Stomach (tissue), 8 donors: ENCODE measurements at regions not wholly inside any gene's neighbourhood (a gene's known extent, or its start where the extent isn't known, plus 50 kb on each side); places are given as distances from the start of the nearest gene placed in this dataset.
A peak's percentile ranks its signal among the peaks of the same experiment; 100 is the strongest.

ENCODE experiments used
- DNase-seq, 2 donors: peaks; one replicate each; pipeline versions ENCODE4 v3.0.0 to v3.0.0-alpha.2; 2013 to 2019
- H3K27ac ChIP-seq, 5 donors: fragments of 200-600 bp in 4 of 5; sonication (generic) in 4 of 5; one replicate each; pipeline ENCODE4 v1.5.1; 2013 to 2019; ENCODE audit warnings: mild to moderate bottlenecking in 1 of 5, moderate library complexity in 1 of 5
- H3K27me3 ChIP-seq, 3 donors: fragments of 200-600 bp; sonication (generic); one replicate each; pipeline ENCODE4 v1.5.1; 2017 to 2019; ENCODE audit warnings: mixed run types in 1 of 3
- H3K36me3 ChIP-seq, 4 donors: fragments of 200-600 bp; sonication (generic); 1 replicate in 3 of 4; 2 replicates in 1 of 4; pipeline ENCODE4 v1.5.1; 2016 to 2019
- H3K4me1 ChIP-seq, 4 donors: fragments of 200-600 bp; sonication (generic); one replicate each; pipeline ENCODE4 v1.5.1; 2016 to 2019
- H3K4me3 ChIP-seq, 4 donors: fragments of 200-600 bp; sonication (generic) in 3 of 4; one replicate each; pipeline ENCODE4 v1.5.1; 2016 to 2019; ENCODE audit warnings: mild to moderate bottlenecking in 1 of 4
- H3K9me3 ChIP-seq, 4 donors: fragments of 200-600 bp; sonication (generic); one replicate each; pipeline ENCODE4 v1.5.1; 2016 to 2019
- EP300 ChIP-seq: sonication (generic); formaldehyde crosslinking; IDR thresholded peaks from one replicate; pipeline ENCODE4 v1.6.1; 2017; ENCODE audit warnings: antibody characterized with exemption
- POLR2A ChIP-seq, 4 donors: fragments of 450-650 bp; IDR thresholded peaks; one replicate each; pipeline ENCODE4 v1.6.1; 2016; ENCODE audit warnings: antibody characterized with exemption in 4 of 4, control low read depth in 2 of 4, mild to moderate bottlenecking in 1 of 4, moderate library complexity in 1 of 4
- POLR2AphosphoS5 ChIP-seq, 3 donors: sonication (generic); formaldehyde crosslinking; IDR thresholded peaks; one replicate each; pipeline ENCODE4 v1.6.1; 2016; ENCODE audit warnings: antibody characterized with exemption in 3 of 3
- WGBS, 5 donors: extraction: QIAGEN DNeasy Blood & Tissue Kit in 3 of 5; methylation state at CpG; one replicate each; pipeline versions ENCODE4 v1.1.5 to v1.1.7; 2013 to 2018; 5-methylcytosine and 5-hydroxymethylcytosine counted together
- intact Hi-C: fragments of 100-400 bp; cut with DNase I; formaldehyde crosslinking; loops from one replicate; pipeline ENCODE4 v1.15.1; 2023; ENCODE audit warnings: low total_unique reads
- TF ChIP-seq, protein P1 (sequence below), 7 experiments: fragments of 450-650 bp in 4 of 7; fragments of 200-600 bp in 3 of 7; sonication (generic) in 3 of 7; IDR thresholded peaks; one replicate each; pipeline ENCODE4 v1.5.1; 2016 to 2019; ENCODE audit warnings: antibody characterized with exemption in 7 of 7, control low read depth in 2 of 7, mild to moderate bottlenecking in 1 of 7
- donor health status: healthy with polysubstance abuse.
- donor health status: Bipolar disorder and iron deficiency.
- donor health status: healthy.

- H3K27me3 ChIP-seq: no peaks in the 10 kb centered on the region
- TF ChIP-seq POLR2AphosphoS5 (IDR thresholded peaks at IDR 0.05): no peak
- TF ChIP-seq, protein P1, sequence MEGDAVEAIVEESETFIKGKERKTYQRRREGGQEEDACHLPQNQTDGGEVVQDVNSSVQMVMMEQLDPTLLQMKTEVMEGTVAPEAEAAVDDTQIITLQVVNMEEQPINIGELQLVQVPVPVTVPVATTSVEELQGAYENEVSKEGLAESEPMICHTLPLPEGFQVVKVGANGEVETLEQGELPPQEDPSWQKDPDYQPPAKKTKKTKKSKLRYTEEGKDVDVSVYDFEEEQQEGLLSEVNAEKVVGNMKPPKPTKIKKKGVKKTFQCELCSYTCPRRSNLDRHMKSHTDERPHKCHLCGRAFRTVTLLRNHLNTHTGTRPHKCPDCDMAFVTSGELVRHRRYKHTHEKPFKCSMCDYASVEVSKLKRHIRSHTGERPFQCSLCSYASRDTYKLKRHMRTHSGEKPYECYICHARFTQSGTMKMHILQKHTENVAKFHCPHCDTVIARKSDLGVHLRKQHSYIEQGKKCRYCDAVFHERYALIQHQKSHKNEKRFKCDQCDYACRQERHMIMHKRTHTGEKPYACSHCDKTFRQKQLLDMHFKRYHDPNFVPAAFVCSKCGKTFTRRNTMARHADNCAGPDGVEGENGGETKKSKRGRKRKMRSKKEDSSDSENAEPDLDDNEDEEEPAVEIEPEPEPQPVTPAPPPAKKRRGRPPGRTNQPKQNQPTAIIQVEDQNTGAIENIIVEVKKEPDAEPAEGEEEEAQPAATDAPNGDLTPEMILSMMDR (IDR thresholded peaks at IDR 0.05): no peak
- TF ChIP-seq POLR2A (IDR thresholded peaks at IDR 0.05): no peak
- no peak for TF ChIP-seq EP300
- no peaks in the 10 kb centered on the region for H3K36me3 ChIP-seq
- H3K4me3 ChIP-seq: no peak overlapping the region
- no peak for DNase-seq
- no peaks in the 10 kb centered on the region for H3K9me3 ChIP-seq
- H3K27ac ChIP-seq: no peak overlapping the region
- intact Hi-C loops: no loop called here
- H3K4me1 ChIP-seq: no peaks in the 10 kb centered on the region
These were observed 69.6 kb upstream of the HDGFL1 start for GRCh38 chr6:22499815-22500214.

DNA sequence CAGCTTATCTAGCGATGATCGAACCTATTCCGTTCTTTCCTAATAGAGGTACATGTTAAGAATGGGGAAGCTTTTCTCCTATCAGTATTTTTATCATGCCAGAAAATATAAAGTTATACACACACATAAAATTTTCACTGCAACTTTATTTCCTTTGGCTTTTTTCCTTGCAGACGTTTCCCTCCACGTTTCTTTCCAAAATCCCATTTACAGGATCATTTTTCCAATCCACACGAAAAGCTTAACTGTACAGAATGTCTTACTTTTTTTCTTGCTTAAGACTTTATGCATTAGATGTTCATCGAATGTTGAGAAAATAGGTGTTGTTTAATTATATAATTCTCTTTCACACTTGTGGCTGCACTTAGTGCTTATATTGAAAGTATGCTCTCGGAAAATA is 62.9 kb upstream of the HDGFL1 start:
- intact Hi-C loops: no loop called here
- H3K36me3 ChIP-seq: no peaks in the 10 kb centered on the region
- no peak overlapping the region for H3K4me3 ChIP-seq
- DNase-seq: no peak
- no peak for TF ChIP-seq POLR2A (IDR thresholded peaks at IDR 0.05)
- TF ChIP-seq EP300: no peak
- TF ChIP-seq, protein P1 (IDR thresholded peaks at IDR 0.05): no peak
- H3K27me3 ChIP-seq: no peaks in the 10 kb centered on the region
- H3K9me3 ChIP-seq: no peaks in the 10 kb centered on the region
- no peaks in the 10 kb centered on the region for H3K4me1 ChIP-seq
- WGBS, 5 donors: 81 to 92% (median 89%) methylated on average over 8 of the region's 8 CpGs
- no peak overlapping the region for H3K27ac ChIP-seq

- TF ChIP-seq, protein P1 (IDR thresholded peaks at IDR 0.05): no peak
- no peaks in the 10 kb centered on the region for H3K36me3 ChIP-seq
- intact Hi-C loops: no loop called here
- H3K4me1 ChIP-seq: no peaks in the 10 kb centered on the region
- no peak overlapping the region for H3K4me3 ChIP-seq
- no peaks in the 10 kb centered on the region for H3K9me3 ChIP-seq
- H3K27ac ChIP-seq: no peak overlapping the region
- no peaks in the 10 kb centered on the region for H3K27me3 ChIP-seq
- WGBS, 5 donors: 68 to 79% (median 78%) methylated on average over 9 of the region's 9 CpGs
- peak in 1 of 2 donors; percentile 78 for DNase-seq
These were observed 56.5 kb upstream of the HDGFL1 start for GRCh38 chr6:22512686-22513427.

GRCh38 chr6:22513667-22514066 is 55.7 kb upstream of the HDGFL1 start:
- DNase-seq: peak in 1 of 2 donors; percentile 5
- H3K27ac ChIP-seq: no peak overlapping the region
- H3K27me3 ChIP-seq: no peaks in the 10 kb centered on the region
- no peaks in the 10 kb centered on the region for H3K4me1 ChIP-seq
- no peaks in the 10 kb centered on the region for H3K36me3 ChIP-seq
- H3K9me3 ChIP-seq: no peaks in the 10 kb centered on the region
- WGBS, 5 donors: 78 to 94% (median 90%) methylated on average over 9 of the region's 9 CpGs
- no peak overlapping the region for H3K4me3 ChIP-seq
- intact Hi-C loops: no loop called here
- TF ChIP-seq POLR2AphosphoS5 (IDR thresholded peaks at IDR 0.05) (no peak), POLR2A (IDR thresholded peaks at IDR 0.05) (no peak), EP300 (no peak)
- TF ChIP-seq, protein P1 (IDR thresholded peaks at IDR 0.05): no peak
